ENCODE measurements at regions not wholly inside any gene's neighbourhood (a gene's known extent, or its start where the extent isn't known, plus 50 kb on each side); places are given as distances from the start of the nearest gene placed in this dataset.

DNA sequence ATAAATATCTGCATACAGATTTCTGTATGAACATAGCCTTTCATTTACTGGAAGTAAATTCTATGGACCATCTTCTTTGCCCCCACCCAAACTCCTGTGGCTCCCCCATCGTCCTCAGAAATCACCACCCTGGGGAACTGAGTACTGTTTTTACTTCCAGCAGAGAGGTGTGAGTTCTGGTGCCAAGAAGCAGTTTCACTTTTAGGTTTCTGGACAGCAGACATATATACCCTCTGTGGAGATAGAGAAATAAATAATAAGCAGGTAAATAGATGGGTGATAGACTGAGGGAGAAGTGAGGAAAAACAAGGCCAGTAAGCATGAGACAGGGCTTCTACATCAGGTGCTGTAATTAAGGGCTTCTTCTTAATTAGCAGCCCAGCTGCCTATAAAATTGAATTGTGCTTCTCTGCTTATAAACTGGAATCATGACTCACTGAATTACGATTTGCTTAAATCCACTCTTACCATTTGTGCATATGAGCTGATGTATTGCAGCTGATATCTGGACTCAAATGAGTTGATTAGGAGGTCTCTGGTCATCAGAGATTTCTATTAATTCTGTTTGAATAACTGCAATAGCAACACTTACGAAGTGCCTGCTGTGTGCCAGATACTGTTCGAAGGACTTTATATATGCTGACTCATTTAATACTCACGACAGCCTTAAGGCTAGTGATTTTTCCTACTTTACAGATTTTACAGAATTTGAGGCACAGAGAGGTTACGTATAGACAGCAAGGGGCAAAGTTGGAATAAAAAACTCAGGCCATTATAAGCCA is 60.8 kb upstream of the DHX15 start:
- peak; percentile 13 for DNase-seq (ENCODE audit: low read depth)
- TF ChIP-seq, protein P1, sequence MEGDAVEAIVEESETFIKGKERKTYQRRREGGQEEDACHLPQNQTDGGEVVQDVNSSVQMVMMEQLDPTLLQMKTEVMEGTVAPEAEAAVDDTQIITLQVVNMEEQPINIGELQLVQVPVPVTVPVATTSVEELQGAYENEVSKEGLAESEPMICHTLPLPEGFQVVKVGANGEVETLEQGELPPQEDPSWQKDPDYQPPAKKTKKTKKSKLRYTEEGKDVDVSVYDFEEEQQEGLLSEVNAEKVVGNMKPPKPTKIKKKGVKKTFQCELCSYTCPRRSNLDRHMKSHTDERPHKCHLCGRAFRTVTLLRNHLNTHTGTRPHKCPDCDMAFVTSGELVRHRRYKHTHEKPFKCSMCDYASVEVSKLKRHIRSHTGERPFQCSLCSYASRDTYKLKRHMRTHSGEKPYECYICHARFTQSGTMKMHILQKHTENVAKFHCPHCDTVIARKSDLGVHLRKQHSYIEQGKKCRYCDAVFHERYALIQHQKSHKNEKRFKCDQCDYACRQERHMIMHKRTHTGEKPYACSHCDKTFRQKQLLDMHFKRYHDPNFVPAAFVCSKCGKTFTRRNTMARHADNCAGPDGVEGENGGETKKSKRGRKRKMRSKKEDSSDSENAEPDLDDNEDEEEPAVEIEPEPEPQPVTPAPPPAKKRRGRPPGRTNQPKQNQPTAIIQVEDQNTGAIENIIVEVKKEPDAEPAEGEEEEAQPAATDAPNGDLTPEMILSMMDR (IDR thresholded peaks at IDR 0.05; ENCODE audit: low read length, missing control alignments): no peak
- no peak overlapping the region for H3K4me3 ChIP-seq (replicated peaks; ENCODE audit: low read depth, low read length)

DNA sequence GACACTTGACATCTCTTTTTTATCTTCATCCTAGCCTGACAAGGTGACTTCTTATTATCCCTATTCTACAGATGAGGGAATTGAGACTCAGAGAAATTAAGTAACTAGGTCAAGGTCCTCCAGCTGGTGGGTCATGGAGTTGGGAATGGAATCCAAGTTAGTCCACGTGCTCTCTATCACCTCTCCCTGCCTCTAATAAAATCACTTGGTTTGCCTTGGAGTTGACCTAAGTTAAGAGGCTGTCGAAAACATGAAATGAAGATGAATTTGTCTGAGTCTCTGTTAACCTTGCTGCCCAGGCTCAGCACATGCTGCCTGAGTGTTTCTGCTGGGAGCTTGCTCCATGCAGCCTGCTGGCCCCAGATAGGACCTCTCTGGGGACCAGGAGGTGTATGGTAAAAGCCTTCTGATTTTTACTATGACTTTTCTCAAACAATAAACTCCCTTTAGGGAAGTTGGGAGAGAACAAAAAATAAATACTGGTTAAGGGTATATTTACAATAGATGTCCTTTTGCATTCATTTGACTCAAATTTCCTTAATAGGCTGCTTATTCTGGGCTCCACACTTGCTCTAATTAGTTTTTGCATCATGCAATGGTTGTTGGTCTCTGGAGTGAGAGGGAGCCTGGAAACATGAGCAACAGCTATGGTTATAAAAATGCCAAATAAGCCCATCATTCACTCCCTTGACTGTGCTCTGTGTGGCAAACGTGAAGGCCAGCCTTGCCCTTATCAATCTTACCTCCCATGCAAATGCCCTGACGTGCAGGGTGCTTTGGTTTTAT is 61.6 kb upstream of the DHX15 start:
- TF ChIP-seq, protein P1 (IDR thresholded peaks at IDR 0.05; ENCODE audit: low read length, missing control alignments): no peak
- DNase-seq (ENCODE audit: low read depth): no peak
- H3K4me3 ChIP-seq (replicated peaks; ENCODE audit: low read depth, low read length): no peak overlapping the region

DNA sequence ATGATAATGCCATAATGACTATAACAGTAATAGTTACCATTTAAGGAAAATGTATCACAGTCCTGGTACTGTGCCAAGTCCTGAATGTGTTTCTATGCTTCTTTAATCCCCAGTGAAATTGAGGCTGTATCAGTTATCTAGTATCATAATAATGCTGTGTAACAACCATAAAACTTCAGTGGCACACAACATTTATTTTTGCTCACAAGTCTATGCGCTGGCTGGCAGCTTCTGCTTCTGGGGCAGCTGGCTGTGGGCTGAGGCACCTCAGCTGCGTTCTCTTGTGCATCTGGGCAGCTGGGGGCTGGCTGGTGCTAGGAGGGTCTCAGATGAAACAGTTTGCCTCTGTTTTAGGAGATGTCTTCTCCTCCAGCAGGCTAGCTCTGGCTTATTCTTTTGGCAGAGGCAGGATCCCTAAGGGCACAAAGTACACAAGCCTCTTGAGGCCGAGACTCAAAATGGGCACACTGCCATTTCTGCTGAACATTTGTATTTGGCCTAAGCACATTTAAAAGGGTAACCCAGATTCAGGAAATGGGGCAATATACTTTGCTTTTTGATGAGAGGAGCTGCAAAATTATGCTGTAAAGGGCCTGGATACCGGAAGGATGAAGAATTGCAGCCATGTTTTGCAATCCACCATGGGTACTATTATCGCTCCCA is 62.6 kb upstream of the DHX15 start:
- TF ChIP-seq, protein P1 (IDR thresholded peaks at IDR 0.05; ENCODE audit: low read length, missing control alignments): no peak
- peak; percentile 43 for DNase-seq (ENCODE audit: low read depth)
- no peak overlapping the region for H3K4me3 ChIP-seq (replicated peaks; ENCODE audit: low read depth, low read length)

DNA sequence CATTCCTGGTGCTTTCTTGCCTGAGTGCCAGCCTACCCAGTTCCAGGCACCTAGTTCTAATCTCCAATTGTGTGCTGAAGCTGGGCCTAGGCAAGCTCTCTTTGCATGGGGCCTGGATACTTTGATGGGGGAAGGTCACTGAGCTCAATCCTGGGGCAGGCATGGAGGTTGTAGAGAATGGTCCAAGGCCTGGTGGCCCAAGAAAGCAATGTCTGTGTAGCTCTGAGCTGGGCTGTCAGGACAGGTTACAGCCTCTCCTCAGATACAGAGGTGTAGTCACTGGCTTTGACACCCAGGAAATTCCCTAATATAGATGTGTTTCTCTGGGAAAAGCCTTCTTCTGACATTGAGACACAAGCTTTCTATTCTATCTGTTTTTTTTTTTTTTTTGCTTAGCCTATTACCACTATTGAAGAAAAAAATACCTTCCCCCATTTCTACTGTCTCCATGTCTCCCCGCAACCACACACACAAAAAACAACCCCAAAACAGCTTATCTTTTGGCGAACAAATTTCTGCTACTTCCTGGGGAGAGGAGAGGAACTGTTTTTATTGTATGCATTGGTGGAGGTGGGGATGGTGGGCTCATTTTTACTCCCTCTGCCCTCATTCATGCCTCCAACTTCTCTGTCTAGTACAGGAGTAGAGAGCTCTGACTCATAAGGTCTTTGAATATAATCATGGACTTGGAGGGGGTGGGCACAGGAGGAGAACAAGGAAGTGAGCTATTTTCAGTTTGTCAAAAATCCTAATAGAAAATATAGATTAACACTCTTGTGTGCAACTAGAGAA is 66.7 kb upstream of the DHX15 start:
- no peak for DNase-seq (ENCODE audit: low read depth)
- TF ChIP-seq, protein P1 (IDR thresholded peaks at IDR 0.05; ENCODE audit: low read length, missing control alignments): no peak
- H3K4me3 ChIP-seq (replicated peaks; ENCODE audit: low read depth, low read length): no peak overlapping the region

DNA sequence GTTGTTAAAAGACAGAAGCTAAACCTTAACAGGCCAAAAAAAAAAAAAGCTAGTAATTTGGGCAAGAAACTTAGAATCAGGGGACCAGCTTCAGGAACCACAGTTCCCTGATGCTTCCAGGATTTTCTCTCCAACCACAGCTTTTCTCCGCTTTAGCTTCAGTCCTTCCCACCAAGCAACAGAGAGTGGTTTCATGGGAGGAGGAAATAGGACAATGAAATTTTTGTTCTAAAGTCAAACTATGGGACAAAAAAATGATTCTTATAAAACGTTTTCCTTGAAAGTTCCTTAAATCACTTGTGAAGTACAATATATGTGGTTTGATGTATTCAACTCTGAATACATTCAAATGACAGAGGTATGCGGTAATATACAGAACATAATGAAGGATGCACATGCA is 71.0 kb upstream of the DHX15 start:
- TF ChIP-seq, protein P1 (IDR thresholded peaks at IDR 0.05; ENCODE audit: low read length, missing control alignments): no peak
- no peak for DNase-seq (ENCODE audit: low read depth)
- no peak overlapping the region for H3K4me3 ChIP-seq (replicated peaks; ENCODE audit: low read depth, low read length)

DNA sequence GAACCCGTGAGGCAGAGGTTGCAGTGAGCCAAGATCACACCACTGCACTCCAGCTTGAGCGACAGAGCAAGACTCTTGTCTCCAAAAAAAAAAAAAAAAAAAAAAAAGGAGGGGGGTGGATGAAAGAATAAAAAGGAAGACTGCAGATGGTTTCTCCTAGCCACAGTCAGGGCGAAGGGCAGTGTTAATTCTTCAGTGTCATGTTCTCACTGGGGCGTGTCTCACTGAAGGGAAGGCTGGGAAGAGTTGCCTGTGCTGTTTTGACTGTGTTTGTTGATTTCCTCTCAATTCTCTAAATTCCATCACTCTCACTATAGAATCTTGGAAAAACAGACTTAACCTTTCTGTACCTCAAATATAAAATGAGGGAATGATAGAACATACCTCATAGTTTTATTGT is 71.6 kb upstream of the DHX15 start:
- no peak overlapping the region for H3K4me3 ChIP-seq (replicated peaks; ENCODE audit: low read depth, low read length)
- TF ChIP-seq, protein P1 (IDR thresholded peaks at IDR 0.05; ENCODE audit: low read length, missing control alignments): no peak
- no peak for DNase-seq (ENCODE audit: low read depth)
